Nucleus accumbens (tissue), 56 donors: ENCODE measurements at regions not wholly inside any gene's neighbourhood (a gene's known extent, or its start where the extent isn't known, plus 50 kb on each side); places are given as distances from the start of the nearest gene placed in this dataset.

Source experiments
- DNase-seq, 56 donors: peaks; one replicate each; lab custom pipeline; 2025; lab: John Stamatoyannopoulos, UW

- peak in 15 of 56 donors; percentile 3 to 32 (median 7) for DNase-seq
Measured at GRCh38 chr2:64196963-64197362, 52.7 kb upstream of the PELI1 start.

GRCh38 chr2:64201151-64201550 is 56.9 kb upstream of the PELI1 start:
- no peak for DNase-seq

GRCh38 chr2:64202206-64202845 is 58.1 kb upstream of the PELI1 start:
- DNase-seq, result no peak

GRCh38 chr2:64203131-64203857 is 59.1 kb upstream of the PELI1 start:
- DNase-seq, result peak in 1 of 56 donors; percentile 4

- peak in 25 of 56 donors; percentile 7 to 63 (median 24) for DNase-seq
Measured at GRCh38 chr2:64203858-64204632, 59.8 kb upstream of the PELI1 start.

- no peak for DNase-seq
Measured at GRCh38 chr2:64204703-64205102, 60.5 kb upstream of the PELI1 start.

GRCh38 chr2:64205415-64205814 is 61.2 kb upstream of the PELI1 start:
- no peak for DNase-seq

GRCh38 chr2:64207573-64207972 is 63.4 kb upstream of the PELI1 start:
- DNase-seq, result no peak

- DNase-seq, result peak in 1 of 56 donors; percentile 33
Measured at GRCh38 chr2:64210816-64211215, 66.6 kb upstream of the PELI1 start.

GRCh38 chr2:64211276-64211921 is 67.2 kb upstream of the PELI1 start:
- no peak for DNase-seq

- DNase-seq, result no peak
Measured at GRCh38 chr2:64212346-64212745, 68.1 kb upstream of the PELI1 start.

GRCh38 chr2:64212801-64213321 is 68.6 kb upstream of the PELI1 start:
- DNase-seq, result no peak

- DNase-seq, result peak in 2 of 56 donors; percentile 9 to 69
Measured at GRCh38 chr2:64213532-64214275, 69.5 kb upstream of the PELI1 start.

GRCh38 chr2:64214281-64215115 is 70.3 kb upstream of the PELI1 start:
- DNase-seq, result peak in 25 of 56 donors; percentile 2 to 77 (median 26)

GRCh38 chr2:64217198-64217869 is 73.1 kb upstream of the PELI1 start:
- DNase-seq, result no peak

- no peak for DNase-seq
Measured at GRCh38 chr2:64218137-64218802, 74.0 kb upstream of the PELI1 start.

- no peak for DNase-seq
Measured at GRCh38 chr2:64219149-64219548, 74.9 kb upstream of the PELI1 start.

- DNase-seq, result no peak
Measured at GRCh38 chr2:64220265-64220664, 76.0 kb upstream of the PELI1 start.
